ENCODE measurements at regions not wholly inside any gene's neighbourhood (a gene's known extent, or its start where the extent isn't known, plus 50 kb on each side); places are given as distances from the start of the nearest gene placed in this dataset.

DNA sequence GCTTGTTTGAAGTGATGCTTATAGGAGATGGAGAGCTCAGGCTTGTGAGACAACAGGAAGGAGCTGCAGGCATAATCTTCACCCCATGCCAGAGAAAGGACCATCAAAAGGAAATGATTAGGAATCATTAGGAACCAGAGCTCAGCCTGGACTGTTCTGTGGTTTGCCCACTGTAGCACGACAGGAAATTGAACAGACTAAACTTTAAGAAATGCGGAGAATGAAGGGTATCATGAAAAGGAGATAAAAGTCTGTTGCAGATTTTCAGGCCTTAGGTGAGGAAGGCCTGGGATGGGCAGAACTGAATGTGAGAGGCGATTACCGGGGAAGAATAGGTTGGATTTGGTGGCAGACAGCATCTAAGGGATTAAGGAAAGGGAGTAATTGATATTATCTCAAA lies 292.0 kb upstream of the PLXNA2 start:
- no peak for DNase-seq
- Histone ChIP-seq H3K36me3 (no peaks in the 10 kb centered on the region), H3K27me3 (no peaks in the 10 kb centered on the region; the same call in 1 of the 2 replicates), H3K4me3 (no peak overlapping the region), H3K27ac (no peak overlapping the region), H3K4me1 (no peaks in the 10 kb centered on the region), H3K9me3 (replicated peaks) (no peaks in the 10 kb centered on the region)

DNA sequence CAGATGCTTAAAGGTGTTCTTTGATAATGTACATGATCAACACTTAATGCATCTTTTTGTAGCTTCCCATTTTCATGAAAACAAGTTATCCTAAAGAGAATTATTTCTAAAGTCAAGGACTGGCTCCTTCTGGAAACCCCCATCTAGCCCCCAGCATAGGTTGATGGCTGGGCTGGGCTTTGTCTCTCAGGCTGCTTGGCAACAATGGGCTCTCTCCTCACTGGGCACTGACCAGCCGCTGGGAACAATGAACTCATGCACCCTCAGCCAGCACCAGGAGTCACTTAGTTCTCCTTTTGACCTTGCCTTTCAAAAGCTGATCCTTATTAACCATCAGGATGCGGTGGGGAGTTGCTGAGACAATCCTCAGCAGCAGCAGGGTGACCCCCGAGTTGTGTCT lies 293.0 kb upstream of the PLXNA2 start:
- Histone ChIP-seq H3K27ac (no peak overlapping the region), H3K4me3 (no peak overlapping the region), H3K36me3 (no peaks in the 10 kb centered on the region), H3K9me3 (replicated peaks) (no peaks in the 10 kb centered on the region), H3K27me3 (no peaks in the 10 kb centered on the region), H3K4me1 (no peaks in the 10 kb centered on the region)
- no peak for DNase-seq

DNA sequence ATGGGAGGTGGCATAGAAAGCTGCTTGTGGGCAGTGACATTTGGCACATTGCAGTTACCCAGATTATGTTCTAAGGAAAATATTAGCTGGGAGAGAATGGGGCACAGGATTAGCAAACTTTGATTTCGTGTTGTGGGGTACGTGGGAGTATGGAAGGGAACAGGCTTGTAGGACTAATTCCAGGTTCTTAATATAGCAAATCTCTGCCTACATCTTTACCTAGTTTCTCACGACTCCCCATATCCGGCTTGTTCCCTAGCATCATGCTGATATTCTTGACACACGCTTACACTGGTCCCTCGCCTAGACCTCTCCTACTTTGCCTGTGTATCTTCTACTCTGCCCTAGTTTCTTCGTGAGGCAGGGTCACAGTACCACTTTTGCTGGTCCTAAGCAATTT lies 293.9 kb upstream of the PLXNA2 start:
- no peak overlapping the region for H3K27ac ChIP-seq
- H3K4me3 ChIP-seq = no peak overlapping the region
- H3K4me1 ChIP-seq = no peaks in the 10 kb centered on the region
- H3K36me3 ChIP-seq = no peaks in the 10 kb centered on the region
- no peaks in the 10 kb centered on the region for H3K27me3 ChIP-seq
- no peaks in the 10 kb centered on the region for H3K9me3 ChIP-seq (replicated peaks)
- DNase-seq = no peak

DNA sequence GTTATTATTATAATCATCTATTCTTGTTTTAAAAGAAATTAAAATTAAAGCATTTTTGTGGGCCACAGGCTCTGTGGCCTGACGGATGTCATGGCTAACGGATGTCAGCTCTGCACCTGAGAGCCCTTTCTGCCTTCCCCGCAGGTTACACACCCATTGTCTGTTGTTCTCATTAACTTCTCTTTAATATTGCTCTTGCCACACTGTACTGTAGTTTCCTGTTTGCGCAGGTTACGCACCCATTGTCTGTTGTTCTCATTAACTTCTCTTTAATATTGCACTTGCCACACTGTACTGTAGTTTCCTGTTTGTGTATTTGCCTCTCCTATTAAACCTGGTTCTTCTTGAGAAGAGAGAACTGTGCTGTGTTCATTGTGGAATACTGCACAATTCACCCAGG lies 294.4 kb upstream of the PLXNA2 start:
- Histone ChIP-seq H3K27me3 (no peaks in the 10 kb centered on the region), H3K4me3 (no peak overlapping the region), H3K9me3 (replicated peaks) (no peaks in the 10 kb centered on the region), H3K36me3 (no peaks in the 10 kb centered on the region), H3K4me1 (no peaks in the 10 kb centered on the region), H3K27ac (no peak overlapping the region)
- no peak for DNase-seq

DNA sequence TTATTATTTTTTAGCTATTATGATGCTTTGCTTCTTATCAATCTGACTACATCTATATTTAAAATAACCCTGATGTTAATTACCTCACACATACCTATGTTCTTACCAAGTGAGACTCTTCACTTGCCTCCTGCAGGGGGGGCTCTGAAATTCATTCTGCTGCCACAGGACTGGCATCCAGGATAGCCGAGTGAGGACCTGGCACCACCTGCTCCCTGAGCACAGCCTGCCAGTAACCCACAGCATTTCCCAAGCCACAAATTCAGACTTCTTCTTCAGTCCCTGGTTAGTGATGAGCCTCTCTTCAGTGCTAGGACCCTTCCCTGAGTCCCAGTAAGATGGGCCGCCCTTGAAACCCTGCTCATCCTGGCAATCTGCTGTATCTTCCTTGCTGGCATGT lies 296.5 kb upstream of the PLXNA2 start:
- Histone ChIP-seq H3K4me3 (no peak overlapping the region), H3K36me3 (no peaks in the 10 kb centered on the region), H3K27ac (no peak overlapping the region), H3K9me3 (replicated peaks) (no peaks in the 10 kb centered on the region), H3K27me3 (no peaks in the 10 kb centered on the region), H3K4me1 (no peaks in the 10 kb centered on the region)
- no peak for DNase-seq

DNA sequence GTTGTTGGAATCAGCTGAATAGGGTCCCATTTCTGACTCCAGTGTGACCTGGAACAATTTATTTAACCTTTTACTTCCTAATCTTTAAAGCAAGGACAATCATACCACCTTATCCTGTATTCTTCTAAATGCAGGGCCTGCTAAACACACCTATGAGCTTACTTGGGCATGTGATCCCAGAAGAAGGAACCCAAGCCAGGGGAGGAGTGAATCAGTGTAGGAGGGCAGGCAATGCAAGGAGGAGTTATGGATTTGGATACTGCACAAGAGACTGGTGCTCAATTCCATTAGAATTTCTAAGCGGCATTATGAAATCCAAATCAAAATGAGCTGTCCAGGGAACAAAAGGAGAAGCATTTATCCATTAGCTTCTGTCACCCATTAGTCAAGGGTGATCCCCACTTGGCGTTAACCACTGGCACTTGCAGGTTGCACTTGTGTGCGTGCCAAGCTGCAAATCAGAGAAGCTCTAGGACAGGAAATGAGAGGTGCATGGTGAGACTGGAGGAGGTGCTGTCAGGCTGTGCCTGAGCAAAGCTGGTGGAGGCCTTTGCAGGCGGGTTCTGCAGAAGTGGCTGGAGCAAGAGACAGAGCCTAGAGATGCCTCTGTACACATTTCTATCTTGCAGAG lies 297.2 kb upstream of the PLXNA2 start:
- Histone ChIP-seq H3K4me1 (no peaks in the 10 kb centered on the region), H3K27ac (no peak overlapping the region), H3K36me3 (no peaks in the 10 kb centered on the region), H3K9me3 (replicated peaks) (no peaks in the 10 kb centered on the region), H3K4me3 (no peak overlapping the region), H3K27me3 (no peaks in the 10 kb centered on the region)
- DNase-seq = no peak

DNA sequence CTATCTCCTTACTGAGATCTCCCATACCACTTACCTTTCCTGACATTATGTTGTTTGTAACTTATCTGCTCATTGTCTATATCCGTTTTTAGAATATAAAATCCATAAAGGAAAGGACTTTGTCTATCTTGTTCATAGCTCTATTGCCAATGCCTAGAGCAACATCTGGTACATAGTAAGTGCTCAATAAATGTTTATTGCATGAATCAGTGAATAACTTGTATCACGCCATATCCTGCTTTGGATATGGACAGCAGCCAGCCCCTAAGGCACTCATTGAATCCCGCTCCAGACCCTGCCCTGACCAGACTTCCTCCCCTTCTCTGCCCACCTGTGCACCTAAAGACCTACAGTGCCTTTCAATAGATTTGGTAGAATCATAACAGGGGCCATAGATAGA lies 298.1 kb upstream of the PLXNA2 start:
- Histone ChIP-seq H3K4me1 (no peaks in the 10 kb centered on the region), H3K4me3 (no peak overlapping the region), H3K27me3 (no peaks in the 10 kb centered on the region), H3K36me3 (no peaks in the 10 kb centered on the region), H3K9me3 (replicated peaks) (no peaks in the 10 kb centered on the region), H3K27ac (no peak overlapping the region)
- DNase-seq = no peak

DNA sequence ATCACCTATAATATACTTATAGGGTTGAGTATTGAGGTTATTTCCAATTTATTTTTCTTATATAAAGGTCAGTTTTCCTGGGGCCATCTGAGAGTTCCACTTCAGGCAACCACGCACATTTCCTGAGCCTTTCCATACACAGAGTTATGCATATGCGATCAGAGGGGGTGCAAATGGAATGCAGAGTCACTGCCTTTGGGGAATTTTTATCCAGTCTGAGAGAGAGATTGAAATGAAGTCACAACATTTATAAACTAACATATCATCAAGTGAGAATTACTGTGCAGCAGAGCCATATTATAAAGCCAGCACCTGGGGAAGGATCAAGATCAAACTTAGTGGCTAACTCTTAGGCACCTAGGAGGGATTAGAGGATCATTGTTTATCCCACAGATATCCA lies 299.9 kb upstream of the PLXNA2 start:
- no peak for DNase-seq
- no peaks in the 10 kb centered on the region for H3K36me3 ChIP-seq
- H3K4me1 ChIP-seq = no peaks in the 10 kb centered on the region
- no peak overlapping the region for H3K27ac ChIP-seq
- H3K4me3 ChIP-seq = no peak overlapping the region
- H3K27me3 ChIP-seq = no peaks in the 10 kb centered on the region
- H3K9me3 ChIP-seq (replicated peaks) = no peaks in the 10 kb centered on the region

DNA sequence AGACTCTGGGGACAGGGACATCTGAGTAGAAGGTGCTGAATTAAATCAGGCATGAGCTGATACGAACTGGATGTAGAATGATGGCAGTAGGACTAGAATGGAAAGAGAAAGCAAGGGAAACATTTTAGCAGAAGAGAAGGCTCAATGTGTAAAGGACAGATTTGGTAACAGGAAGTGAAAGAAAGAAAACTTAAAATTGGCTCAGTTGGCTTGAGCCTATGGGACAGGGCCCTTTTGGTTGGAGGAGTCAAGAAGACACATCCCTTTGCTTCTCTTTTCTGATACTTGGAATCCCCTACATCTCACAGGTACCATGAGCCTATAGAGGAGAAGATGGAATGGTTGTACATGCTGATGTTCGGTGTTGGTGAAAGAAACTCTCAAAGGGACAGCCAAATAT lies 300.6 kb upstream of the PLXNA2 start:
- H3K4me3 ChIP-seq = no peak overlapping the region
- DNase-seq = no peak
- no peaks in the 10 kb centered on the region for H3K27me3 ChIP-seq
- no peaks in the 10 kb centered on the region for H3K9me3 ChIP-seq (replicated peaks)
- no peaks in the 10 kb centered on the region for H3K36me3 ChIP-seq
- H3K27ac ChIP-seq = no peak overlapping the region
- H3K4me1 ChIP-seq = no peaks in the 10 kb centered on the region

DNA sequence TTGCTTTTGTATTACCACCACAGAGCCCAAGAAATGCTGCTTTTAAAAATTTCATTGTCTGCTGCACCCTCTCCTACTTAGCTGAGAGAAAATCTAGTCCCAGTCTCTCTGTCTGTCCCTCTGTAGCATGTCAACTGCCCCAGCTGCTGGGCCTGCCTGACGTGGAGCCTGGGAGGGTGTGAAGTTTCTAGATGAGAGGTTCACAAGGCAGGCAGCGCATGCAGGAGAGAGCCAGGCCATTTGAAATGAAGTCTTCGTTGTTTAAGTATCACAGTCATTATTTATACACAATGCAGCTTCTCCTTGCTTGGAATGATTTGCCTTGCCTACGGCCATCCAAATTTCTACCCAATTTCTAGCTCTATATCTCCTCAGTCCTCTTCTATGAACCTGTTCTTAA lies 306.8 kb upstream of the PLXNA2 start:
- Histone ChIP-seq H3K4me1 (no peaks in the 10 kb centered on the region), H3K4me3 (no peak overlapping the region), H3K27me3 (no peaks in the 10 kb centered on the region), H3K27ac (no peak overlapping the region), H3K36me3 (no peaks in the 10 kb centered on the region), H3K9me3 (replicated peaks) (no peaks in the 10 kb centered on the region)
- DNase-seq = no peak

DNA sequence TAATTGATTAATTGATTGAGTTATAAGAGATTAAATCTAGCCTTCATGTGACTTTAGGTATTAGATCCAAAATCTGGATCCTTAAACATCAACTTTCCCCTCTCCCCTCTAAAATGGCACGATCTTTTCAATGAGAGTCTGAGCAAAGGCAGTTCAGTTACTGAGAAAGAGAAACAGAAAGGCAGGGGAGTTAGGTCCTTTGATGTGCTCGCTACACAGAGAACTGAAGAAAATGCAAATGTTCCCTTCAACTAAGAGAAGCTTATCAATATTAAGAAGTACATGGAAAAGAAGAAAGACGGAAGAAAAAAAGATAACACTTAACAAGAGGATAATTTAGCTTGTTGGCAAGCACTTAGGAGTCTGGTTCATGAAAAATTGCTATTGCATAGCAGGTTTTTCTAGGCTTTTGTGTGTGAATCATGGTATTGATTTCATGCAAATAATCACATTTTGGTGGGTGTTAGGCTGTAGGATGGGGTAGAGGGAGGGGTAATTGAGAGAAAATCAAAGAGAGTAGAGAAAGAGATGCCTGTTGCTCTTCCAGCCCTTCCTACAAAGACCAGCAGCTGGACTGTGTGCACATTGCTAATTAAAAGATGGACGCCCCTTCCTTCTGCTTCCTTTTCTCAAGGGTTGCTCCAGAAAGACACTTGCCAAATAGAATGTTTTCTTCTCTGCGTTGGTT lies 307.6 kb upstream of the PLXNA2 start:
- Histone ChIP-seq H3K9me3 (replicated peaks) (no peaks in the 10 kb centered on the region), H3K4me1 (no peaks in the 10 kb centered on the region), H3K27ac (no peak overlapping the region), H3K27me3 (no peaks in the 10 kb centered on the region), H3K4me3 (no peak overlapping the region), H3K36me3 (no peaks in the 10 kb centered on the region)
- DNase-seq = no peak

DNA sequence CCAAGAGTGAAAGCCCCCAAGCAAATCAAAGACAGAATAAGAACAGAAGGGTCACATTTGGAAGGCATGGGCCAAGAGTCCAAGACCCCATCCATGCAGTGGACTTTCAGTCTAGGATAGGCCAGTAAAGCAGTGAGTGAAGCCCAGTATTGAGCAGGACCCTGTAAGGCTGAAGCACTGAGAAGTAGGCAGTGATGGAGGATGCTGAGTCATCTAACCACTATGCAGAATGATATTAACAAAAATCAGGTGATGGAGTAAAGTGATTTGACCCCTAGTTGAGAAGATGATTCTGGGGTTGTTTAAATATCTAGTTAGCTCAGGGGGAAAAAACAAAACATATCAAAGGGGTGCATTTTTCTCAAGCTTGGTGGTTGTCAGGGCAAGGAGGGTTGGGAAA lies 308.7 kb upstream of the PLXNA2 start:
- Histone ChIP-seq H3K4me1 (no peaks in the 10 kb centered on the region), H3K27ac (no peak overlapping the region), H3K4me3 (no peak overlapping the region), H3K9me3 (replicated peaks) (no peaks in the 10 kb centered on the region), H3K36me3 (no peaks in the 10 kb centered on the region), H3K27me3 (no peaks in the 10 kb centered on the region)
- DNase-seq = no peak

DNA sequence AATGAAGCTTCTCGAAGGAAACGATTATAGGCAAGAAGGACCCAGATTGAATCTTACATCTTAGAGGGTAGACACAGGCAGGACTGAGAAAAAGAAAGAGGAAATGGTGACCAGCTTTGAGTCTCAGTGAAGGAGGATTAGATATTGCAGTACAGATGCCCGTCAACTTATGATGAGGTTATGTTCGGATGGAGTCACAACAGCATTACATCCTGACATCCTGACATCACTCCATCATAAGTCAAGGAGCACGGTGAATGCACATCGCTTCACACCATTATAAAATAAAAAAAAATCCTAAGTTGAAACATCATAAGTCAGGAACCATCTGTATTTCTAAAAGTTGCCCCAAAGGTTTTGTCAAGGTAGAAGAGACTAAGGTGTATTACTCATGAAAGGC lies 312.3 kb upstream of the PLXNA2 start:
- Histone ChIP-seq H3K36me3 (no peaks in the 10 kb centered on the region), H3K27me3 (no peaks in the 10 kb centered on the region), H3K4me3 (no peak overlapping the region), H3K27ac (no peak overlapping the region), H3K9me3 (replicated peaks) (no peaks in the 10 kb centered on the region), H3K4me1 (no peaks in the 10 kb centered on the region)
- no peak for DNase-seq

DNA sequence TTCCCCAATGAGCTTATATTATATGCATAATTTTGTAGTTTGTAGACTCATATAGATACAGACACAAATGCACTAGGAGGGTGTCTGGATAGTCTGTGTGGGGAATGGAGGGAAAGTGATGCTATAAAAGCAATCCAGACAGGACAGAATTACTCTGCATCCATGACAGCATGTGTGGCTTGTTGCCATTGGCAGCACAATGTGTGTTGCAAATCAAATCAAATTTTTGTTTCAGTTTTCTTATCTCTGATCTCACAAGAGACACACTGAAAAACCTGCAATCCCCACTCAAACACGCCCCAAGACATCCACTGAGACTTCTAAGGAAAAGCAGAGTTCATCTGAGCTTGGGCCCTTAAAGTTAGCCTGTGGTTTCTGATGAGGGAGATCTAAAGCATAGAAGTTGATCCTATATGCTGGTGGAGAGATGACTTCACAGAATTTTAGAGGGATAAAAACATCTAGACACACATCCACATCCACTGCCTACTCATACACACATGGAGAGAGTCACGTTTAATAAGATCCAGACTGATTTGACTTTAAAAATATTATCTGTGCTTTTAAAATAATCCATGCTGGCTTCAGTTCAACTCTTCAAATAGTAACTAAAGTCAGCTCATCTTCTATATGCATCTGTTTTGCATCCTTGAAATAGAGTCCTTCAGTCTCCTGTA lies 313.0 kb upstream of the PLXNA2 start:
- Histone ChIP-seq H3K36me3 (no peaks in the 10 kb centered on the region), H3K4me1 (no peaks in the 10 kb centered on the region), H3K4me3 (no peak overlapping the region), H3K27ac (no peak overlapping the region), H3K9me3 (replicated peaks) (no peaks in the 10 kb centered on the region), H3K27me3 (no peaks in the 10 kb centered on the region)
- no peak for DNase-seq

DNA sequence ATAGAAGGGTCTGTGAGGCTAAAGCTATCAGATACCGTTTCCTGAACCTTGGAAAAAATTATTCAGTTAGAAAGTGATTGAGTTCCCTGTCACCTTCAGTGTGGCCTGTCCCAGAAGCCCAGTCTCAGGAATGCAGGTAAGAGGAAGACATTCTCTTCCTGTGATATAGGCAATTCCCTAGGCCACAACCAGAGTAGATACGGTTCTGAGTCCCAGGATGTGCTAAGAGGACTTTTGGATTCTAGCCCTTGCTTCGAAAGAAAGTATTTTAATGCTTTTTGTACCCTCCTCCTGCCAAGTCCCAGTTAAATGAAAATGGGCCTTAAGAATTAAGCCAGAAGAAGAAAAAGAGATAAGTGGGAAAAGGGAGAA lies 313.5 kb upstream of the PLXNA2 start:
- no peak for DNase-seq
- Histone ChIP-seq H3K4me3 (no peak overlapping the region), H3K9me3 (replicated peaks) (no peaks in the 10 kb centered on the region), H3K4me1 (no peaks in the 10 kb centered on the region), H3K27me3 (no peaks in the 10 kb centered on the region), H3K36me3 (no peaks in the 10 kb centered on the region), H3K27ac (no peak overlapping the region)

All from SJCRH30 (cell line).